Fibroblast of upper back skin (primary cell): ENCODE measurements at regions not wholly inside any gene's neighbourhood (a gene's known extent, or its start where the extent isn't known, plus 50 kb on each side); places are given as distances from the start of the nearest gene placed in this dataset.

ENCODE experiments used
- DNase-seq: peaks from one replicate; pipeline ENCODE4 v3.0.0-alpha.2; 2013

DNA sequence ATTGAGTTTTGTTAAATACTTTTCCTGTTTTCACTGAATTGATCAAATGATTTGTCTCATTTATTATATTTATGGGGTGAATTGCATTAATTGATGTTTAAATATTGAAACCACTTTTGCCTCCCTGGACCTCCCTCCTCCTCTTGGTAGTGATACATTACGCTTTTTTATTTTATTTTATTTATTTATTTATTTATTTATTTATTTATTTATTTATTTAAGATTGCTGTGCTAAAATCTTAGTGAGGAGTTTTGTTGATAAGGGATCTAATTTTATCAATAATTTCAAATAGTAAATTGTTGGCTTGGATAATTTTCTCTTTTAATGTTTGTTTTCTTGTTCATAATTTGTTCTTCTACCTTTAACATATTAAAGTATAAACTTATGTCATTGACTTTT, 1281.0 kb upstream of the NXPH2 start:
- DNase-seq, result no peak

DNA sequence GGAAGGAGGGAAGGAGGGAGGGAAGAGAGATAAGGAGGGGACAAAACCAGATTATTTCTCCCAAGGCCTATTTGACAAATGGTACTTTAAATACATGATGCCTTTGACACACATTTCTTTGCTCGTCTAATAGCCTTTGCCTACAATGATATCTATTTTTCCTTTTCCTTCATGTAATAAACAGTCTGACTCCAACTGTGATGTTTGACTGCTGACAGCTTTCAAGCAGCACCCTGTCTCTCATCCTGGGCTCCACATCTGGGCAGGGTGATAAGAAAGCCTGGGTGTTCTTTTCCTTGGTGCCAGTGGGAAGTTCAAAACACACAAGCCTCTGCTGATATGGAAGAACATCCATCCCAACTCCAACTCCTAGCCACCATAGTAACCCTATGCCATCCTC, 1277.7 kb upstream of the NXPH2 start:
- no peak for DNase-seq

DNA sequence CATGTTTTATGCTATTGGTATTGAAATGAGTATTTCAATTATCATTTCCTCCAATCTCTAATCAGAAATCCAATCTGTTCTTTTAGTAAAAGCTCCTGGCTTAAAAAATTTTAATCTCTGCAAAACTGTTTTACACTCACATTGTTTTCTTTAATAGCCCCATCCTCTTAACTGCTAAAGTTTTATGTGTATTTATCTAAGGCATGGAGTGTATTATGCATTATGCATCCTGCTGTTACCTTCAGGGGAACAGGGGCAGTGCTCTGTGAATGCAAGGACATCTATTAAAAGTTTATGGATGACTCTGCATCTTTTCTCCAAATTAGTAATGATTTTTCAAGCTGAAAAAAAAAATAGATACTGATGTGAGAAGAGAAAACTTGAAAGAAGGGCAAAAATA, 1261.6 kb upstream of the NXPH2 start:
- no peak for DNase-seq

DNA sequence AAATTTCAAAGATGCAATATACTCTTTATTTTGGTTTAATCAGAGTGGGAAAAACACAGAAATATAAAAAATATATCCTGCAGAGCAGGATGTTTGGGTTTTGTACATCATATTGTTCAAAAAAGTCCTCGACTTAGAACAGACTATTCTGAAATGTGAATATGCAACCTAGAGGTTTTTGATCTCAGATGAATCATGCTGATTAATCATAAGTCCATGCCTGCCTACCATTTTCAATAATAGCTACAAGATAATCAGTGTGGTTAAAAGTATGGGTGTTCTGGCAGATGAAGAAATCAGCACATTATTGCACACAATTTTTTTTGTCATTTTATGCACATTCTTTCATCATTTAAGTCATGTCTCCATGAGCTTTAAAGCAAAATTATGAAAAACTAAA, 1261.0 kb upstream of the NXPH2 start:
- no peak for DNase-seq

DNA sequence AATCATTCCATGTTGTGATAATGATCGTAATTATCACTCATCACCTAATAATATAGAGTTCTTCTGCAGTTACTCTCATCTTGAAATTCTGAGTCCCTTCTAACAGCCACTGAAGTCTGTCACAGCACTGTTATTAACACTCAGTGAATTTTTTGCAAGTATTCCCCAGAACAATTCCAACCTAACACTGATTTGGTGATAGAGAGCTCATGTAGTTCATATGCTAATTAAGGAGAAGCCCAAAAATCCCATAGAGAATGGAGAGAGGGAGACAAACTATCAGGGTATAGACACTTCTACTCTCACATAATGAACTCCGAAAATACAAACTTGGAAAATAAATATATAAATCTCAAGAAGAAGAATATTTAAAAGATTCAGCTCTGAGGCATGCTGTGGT, 1253.4 kb upstream of the NXPH2 start:
- no peak for DNase-seq

DNA sequence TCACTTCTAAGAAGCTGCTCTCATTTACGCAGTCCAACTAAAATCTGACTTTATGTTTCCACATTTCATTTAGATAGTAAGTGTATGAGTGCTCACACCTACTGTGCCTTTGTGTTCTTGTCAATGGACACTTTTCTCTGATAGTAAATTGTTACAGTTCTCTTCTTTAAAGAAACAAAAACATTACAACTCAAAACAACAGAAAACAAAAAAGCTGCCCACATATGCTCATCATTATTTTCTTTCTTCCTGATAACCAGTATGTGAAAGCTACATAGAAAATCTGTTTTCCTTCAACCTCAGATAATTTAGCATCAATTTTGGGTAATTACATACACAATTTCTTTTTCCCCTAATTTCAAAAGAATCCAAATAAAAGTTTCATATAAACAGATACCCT, 1247.8 kb upstream of the NXPH2 start:
- DNase-seq, result no peak

DNA sequence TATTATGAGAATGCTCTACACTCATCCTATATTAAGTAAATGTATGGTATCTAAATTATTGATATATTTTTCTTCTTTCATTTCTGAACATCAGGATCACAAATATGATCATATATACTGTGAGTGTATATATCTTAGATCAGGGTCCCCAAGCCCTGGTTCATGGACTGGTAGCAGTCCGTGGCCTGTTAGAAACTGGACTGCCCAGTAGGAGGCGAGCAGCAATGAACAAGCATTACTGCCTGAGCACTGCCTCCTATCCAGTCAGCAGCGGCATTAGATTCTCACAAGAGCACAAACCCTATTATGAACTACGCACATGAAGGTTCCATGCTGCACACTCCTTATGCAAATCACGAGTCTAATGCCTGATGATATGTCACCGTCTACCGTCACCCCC, 1247.1 kb upstream of the NXPH2 start:
- DNase-seq, result no peak

DNA sequence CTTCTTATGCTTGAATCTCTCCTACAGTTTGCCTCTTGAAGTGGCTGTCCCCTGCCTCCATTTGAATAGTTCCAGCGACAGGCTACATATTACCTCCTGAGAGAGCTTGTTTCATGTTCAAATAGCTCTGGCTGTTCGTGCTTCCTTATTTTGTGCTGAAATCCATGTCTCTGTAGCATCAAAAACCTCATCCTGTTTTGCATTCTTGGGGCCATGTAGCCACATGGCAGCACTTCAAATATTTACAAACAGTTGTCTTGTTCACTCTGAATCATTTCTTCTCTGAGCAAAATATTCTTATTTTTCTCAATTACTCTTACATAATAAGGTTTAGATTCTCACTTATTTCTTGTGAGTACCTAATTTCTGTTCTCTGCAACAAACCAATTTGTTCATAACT, 1243.1 kb upstream of the NXPH2 start:
- peak; percentile 1 for DNase-seq

DNA sequence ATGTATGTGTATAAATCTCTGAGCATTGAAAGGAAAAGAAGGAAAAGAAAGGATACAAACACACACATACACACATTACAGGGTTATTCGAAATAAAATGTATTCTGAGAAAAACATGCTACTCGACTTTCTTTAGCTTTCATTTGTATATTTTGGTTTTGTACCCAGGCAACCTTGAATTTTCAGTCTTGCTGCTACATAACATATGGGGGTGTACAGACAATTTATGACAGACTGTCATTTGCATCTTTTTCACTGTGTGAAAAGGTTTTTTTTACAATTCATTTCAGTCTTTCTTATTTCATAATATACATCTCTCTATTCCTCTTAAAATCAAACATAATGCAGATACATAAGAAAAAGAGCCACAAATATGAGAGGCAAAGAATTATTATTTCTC, 1238.4 kb upstream of the NXPH2 start:
- no peak for DNase-seq

DNA sequence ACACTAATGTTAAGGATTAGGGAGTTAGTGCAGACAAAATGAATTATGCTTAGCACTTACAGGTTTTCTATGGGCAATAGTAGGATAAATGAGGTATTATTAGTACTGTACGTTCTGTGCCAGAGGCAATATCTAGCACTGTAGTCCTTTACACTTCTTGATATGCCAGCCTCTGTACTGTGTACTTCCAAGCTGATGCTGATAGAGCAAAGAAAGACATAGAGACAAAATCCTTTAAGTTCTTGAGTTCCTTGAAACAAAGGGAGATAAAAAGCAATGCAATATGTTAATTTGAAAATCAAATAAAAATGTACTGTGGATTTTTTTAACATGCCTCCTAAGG, 1234.0 kb upstream of the NXPH2 start:
- DNase-seq, result no peak

DNA sequence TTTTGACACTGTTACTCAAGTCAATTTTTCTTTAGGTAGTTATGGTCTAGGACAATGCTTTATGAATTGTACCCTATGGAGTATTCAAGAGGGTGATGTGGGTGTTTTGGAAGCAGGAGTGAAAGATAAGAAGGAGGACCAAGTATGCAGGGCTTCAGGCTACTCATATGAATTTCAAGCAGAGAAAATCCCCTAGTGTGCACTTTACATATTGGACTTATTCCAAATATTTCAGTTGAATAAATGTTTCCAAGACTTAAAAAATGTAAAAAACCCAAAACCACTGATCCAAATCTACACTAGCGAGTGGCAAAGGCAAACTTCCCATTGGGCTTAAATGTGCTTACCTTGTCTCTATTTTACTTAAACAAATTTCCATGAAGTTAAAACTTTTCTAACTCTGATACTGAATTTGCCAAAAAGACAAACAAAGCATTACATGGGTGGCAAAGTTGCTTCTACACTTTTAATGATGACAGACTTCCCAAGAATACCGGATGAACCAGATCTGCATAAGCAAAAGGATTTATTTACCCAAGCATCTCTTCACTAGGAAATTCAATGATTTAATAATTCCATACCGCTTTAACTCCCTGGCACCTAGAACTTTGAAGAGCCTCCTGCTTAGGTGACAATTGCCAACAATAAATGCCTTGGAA, 1233.5 kb upstream of the NXPH2 start:
- DNase-seq, result no peak

DNA sequence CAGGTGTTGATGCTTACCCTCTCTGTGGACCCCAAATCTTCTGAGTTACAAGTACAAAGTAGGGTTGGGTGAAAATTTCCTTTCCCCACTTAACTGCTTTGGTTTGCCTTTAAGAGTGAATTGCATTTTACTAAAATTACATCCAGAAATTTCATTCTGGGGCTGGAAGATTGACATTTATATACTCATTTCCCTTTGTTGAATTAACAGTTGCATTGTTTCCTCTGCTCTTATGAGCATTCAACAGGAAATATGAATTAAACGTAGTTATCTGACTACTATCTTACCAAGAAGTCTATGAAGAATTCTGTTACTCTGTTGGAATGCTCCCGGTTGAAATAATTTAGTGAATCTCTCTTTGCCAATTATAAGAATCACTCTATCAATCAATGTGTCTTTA, 1231.1 kb upstream of the NXPH2 start:
- DNase-seq, result no peak

DNA sequence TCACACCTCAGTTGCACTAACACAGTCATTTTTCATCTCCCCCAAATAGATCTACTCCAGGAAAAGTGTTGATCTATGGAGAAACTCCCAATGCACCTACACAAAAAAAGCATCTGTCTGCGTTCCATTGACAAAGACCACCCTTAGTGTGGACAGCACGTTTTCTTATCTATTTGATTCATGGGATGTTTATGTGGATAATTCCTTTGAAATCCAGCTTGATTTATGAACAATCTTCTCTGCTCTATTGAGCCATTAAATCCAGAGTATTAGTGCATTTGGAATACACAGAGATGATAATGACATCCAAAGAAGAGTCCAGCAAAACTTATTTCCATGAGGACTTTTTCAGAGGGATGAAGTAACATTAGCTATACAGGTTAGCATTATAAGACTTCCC, 1221.9 kb upstream of the NXPH2 start:
- DNase-seq, result no peak

DNA sequence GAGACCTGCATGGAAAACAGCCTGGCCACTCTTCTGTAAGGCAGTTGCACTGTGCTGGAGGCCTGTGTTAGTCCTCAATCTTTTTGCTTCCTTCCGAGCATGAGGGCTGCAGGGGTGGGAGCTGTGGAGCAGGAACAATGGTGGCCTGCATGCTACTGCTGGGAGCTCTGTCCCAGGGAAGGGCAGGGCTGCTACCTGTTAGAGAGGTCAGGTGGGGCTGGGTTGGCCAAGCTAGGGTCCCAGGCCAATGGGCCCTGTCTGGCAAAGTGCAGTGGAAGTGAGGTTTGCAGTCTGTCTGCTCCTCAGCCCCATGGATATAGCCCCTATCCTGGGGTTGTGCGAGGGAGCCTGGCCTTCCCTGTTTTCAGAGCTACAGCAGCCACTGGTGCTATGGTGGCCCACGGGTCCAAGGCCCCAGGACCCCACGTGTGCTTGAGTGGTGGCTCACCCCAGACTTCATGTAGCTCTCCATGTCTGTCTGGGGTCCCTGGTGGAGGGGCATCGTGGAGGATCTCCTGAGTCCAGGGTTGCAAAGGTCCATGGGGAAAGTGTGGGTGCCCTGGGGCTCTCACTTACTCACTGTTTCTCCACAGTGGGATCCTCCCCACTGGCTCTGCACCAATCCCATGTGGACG, 1212.6 kb upstream of the NXPH2 start:
- no peak for DNase-seq

DNA sequence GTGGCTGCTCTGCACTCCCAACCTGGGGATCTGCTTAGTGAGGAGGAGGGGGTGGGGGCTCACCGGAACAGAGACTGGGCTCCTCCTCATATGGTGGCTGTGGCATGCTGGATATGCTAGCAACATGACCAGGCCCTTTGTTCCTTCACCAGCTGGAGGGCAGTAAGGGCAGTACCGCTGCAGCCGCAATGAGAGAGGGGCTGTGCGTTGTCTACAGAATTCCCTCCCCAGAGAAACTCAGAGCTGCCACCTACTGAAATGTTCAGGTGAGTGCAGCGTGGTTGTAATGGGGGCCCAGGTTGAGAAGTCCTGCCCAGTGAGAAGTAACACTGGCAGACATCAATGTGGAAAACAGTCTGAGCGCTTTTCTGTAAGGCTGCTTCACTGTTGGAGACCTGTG, 1211.9 kb upstream of the NXPH2 start:
- DNase-seq, result no peak

DNA sequence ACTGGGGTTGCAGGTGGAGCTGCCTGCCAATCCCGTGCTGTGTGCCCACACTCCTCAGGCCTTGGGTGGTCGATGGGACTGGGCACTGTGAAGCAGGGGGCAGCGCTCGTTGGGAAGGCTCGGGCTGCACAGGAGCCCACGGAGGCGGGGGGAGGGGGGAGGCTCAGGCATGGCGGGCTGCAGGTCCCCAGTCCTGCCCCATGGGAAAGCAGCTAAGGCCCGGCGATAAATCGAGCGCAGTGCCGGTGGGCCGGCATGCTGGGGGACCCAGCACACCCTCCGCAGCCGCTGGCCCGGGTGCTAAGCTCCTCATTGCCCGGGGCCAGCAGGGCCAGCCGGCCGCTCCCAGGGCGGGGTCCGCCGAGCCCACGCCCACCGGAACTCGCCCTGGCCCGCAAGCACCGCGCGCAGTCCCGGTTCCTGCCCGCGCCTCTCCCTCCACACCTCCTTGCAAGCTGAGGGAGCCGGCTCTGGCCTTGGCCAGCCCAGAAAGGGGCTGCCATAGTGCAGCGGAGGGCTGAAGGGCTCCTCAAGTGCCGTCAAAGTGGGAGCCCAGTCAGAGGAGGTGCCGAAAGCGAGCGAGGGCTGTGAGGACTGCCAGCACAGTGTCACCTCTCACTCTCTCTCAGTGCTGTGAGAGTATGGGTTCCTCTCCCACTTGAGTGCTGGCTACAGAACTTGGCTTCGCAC, 1210.6 kb upstream of the NXPH2 start:
- DNase-seq, result no peak

DNA sequence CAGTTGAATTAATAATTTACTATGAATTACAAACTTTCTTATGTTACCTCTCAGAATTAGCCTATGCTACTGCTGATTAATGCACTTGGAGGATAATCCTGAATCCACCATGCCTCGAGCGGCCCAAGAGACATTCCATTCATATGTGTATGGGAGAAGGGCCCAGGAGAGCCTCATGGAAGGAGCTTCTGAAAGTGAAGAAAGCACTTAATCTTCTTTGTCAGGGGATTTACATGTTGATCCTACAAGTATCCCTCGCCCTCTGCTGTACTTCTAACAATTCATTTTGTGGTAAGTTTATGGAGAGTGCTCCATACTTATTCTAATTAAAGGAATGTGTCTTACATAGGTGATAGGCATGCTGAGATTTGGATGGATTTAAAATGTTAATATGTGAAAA, 1189.1 kb upstream of the NXPH2 start:
- DNase-seq, result no peak

DNA sequence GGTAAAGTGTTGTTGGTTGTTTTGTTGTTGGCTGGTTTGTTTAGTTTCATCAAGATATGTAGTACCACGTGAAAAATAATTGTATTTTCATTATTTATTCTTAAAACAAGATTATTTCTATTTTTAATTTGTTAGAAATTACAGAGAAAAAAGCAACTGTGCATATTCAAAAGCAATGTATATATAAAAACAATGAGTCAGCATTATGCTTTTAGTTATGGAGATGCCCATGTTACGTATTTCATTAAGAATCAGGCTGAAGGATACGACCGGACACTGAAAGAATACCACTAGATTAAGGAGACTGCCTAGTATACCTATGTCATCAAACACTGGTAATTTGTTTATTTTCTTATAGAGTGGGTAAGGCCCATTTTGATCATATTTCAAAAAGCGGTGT, 1188.4 kb upstream of the NXPH2 start:
- DNase-seq, result no peak

DNA sequence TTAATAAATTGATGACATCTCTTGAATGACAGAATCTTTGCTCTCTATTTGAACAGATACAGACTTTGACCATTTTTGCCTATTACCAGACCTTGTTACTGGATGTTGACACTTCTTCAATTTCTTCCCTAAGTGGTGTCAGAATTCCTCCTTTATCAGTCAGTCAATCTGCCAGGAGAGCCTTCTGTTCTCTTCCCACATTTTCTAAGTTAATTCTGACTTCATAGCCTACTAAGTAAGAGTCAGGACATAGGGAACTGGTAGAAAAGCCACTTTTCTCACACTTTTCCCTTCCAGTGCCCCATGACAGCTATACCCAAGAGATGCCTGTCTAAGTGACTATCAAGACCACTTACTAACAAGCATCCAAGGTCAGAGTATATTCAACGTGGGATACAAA, 1187.5 kb upstream of the NXPH2 start:
- DNase-seq, result no peak

DNA sequence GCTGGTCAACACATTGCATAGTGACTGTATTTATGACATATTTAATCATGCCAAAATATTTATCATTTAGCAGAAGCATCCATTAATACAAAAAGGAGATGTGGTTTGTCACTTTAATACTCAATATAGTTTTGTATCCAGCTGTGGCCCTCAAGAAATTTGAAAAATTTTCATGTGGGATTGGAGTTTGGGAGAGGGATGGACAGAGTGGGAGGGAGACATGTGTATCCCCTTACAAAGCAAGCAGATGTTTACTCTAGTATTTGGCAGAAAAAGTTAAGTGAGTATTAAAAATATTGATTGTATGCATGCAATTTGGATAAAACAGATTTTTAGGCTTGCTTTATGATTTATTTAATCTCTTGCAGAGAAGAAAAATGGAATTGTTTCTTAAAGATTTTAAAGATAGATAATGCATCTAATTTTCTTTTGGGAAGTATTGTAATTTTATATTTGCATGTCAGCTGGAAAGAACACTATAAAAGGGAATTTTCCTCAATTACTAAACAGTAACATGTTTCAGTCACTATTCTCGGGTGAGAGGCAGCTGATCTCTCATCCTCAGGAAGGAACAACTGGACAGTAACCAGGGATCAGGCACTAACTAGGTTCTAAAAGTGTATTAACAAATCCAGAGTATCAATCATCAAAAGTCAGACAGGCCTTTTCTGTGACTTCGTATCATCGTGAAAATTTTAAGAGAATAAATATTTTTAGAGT, 1184.7 kb upstream of the NXPH2 start:
- no peak for DNase-seq

DNA sequence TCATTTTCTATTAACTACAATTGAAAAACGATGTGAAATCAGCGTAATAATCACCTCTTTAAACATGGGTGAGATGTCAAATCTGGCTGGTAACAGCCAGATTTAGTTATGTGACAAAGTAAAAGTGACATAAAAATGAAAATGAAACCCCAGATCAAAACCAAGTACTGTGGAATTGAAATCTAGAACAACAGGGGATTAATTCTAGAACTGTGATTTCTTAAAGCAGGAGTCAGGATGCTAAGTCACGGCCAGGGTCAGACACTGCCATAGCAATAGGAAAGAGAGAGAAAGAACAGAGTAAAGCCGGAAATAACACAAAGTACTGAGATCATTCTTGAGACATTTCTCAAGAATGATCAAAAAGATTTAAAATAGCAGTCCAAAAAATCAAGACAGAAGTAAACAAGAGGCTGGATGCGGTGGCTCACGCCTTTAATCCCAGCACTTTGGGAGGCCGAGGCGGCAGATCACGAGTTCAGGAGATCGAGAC, 1183.7 kb upstream of the NXPH2 start:
- DNase-seq, result no peak

DNA sequence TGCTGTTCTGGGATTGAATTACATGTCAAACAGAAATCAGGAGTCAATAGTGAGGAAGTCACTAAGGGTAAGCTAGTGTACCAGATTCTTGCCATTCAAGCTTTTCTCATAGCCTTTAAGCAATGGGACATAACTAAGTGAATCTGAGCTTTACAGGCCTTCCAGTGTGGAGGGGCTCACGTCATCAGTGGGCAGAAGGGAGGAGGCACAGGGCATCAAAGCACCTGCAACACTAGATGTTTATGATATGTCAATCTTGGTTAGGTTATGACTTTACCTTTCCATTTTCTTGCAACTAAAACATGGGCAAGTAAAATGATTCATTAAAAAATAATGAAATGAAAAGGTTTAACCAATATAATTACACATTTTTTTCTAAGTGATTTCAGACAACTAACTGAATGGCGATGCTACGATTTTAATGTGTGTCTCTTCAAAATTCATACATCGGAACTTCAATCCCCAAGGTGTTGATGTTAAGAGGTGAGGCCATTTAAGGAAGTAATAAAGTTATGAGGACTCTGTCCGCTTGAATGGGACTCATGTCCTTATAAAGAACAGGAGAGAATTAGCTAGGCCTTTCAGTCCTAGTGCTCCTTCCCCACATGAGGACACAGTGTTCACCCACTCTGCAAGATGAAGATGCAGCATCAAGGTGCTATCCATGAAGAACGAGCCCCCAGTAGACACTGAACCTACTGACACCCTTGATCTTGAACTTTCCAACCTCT, 1169.2 kb upstream of the NXPH2 start:
- no peak for DNase-seq

DNA sequence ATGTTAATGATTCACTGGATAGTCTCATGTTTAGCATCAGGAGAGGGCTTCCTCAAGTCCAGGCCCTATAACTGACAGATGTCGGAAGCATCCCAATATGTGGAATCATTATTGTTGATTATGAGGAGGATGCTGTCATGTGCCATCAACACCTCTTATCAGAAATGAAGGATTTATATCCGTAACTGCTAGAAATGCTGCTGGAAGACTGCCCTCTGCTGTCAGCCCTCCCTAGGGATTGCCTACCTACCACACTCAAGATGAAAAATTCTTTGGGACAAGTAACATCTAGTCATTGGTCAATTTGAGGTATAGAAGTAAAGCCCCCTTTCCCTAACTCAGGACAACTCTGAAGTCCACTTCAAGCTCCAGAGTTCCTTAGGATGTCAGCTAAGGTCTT, 1166.5 kb upstream of the NXPH2 start:
- DNase-seq, result no peak
